ENCODE measurements at regions not wholly inside any gene's neighbourhood (a gene's known extent, or its start where the extent isn't known, plus 50 kb on each side); places are given as distances from the start of the nearest gene placed in this dataset.

- Histone ChIP-seq H3K4me3 (ENCODE audit: low read depth, low read length) (no peak overlapping the region), H3K18ac (ENCODE audit: low read length) (no peak overlapping the region), H2BK120ac (ENCODE audit: insufficient read depth, low read length, poor library complexity) (no peak overlapping the region), H2AFZ (ENCODE audit: insufficient read depth, low read length, poor library complexity) (no peak overlapping the region), H4K8ac (ENCODE audit: low read depth, low read length) (no peak overlapping the region), H3K36me3 (ENCODE audit: control insufficient read depth in 1 of 2, insufficient read depth in 2 of 2, low read length in 2 of 2) (no peaks in the 10 kb centered on the region), H3K27me3 (ENCODE audit: insufficient read depth, low read length) (no peaks in the 10 kb centered on the region), H3K23ac (ENCODE audit: low read length) (no peak overlapping the region), H2BK5ac (ENCODE audit: low read depth, low read length, poor library complexity) (no peak overlapping the region), H3K79me1 (ENCODE audit: low read length) (no peaks in the 10 kb centered on the region), H3K4ac (ENCODE audit: low read depth, low read length) (no peak overlapping the region), H3K9ac (ENCODE audit: low read length) (no peak overlapping the region), H3K14ac (ENCODE audit: low read length) (no peak overlapping the region), H4K12ac (ENCODE audit: low read depth, low read length) (no peak overlapping the region), H4K91ac (ENCODE audit: low read depth, low read length) (no peak overlapping the region), H2AK5ac (ENCODE audit: low read length) (no peak overlapping the region), H3K79me2 (ENCODE audit: control insufficient read depth, insufficient read depth, low read length, poor library complexity) (no peaks in the 10 kb centered on the region), H3K27ac (ENCODE audit: low read depth, low read length) (no peak overlapping the region), H2BK12ac (ENCODE audit: low read length) (no peak overlapping the region), H3K4me2 (ENCODE audit: low read length) (no peak overlapping the region), H3K4me1 (ENCODE audit: control insufficient read depth in 1 of 2, insufficient read depth in 2 of 2, low read length in 2 of 2) (no peaks in the 10 kb centered on the region), H3K9me3 (ENCODE audit: insufficient read depth, low read depth, low read length) (no peaks in the 10 kb centered on the region)
- DNase-seq = no peak
- no CpG with 5 or more reads among the region's 1 CpG for WGBS (ENCODE audit: extremely low coverage, insufficient coverage, insufficient read length)
Observed at GRCh38 chr6:134731615-134732014, 218.3 kb downstream of the ALDH8A1 start.

- Histone ChIP-seq H3K27ac (ENCODE audit: low read depth, low read length) (no peak overlapping the region), H3K79me2 (ENCODE audit: control insufficient read depth, insufficient read depth, low read length, poor library complexity) (no peaks in the 10 kb centered on the region), H2AK5ac (ENCODE audit: low read length) (no peak overlapping the region), H3K36me3 (ENCODE audit: control insufficient read depth in 1 of 2, insufficient read depth in 2 of 2, low read length in 2 of 2) (no peaks in the 10 kb centered on the region), H3K4me1 (ENCODE audit: control insufficient read depth in 1 of 2, insufficient read depth in 2 of 2, low read length in 2 of 2) (no peaks in the 10 kb centered on the region), H4K91ac (ENCODE audit: low read depth, low read length) (no peak overlapping the region), H2BK120ac (ENCODE audit: insufficient read depth, low read length, poor library complexity) (no peak overlapping the region), H3K9ac (ENCODE audit: low read length) (no peak overlapping the region), H2BK12ac (ENCODE audit: low read length) (no peak overlapping the region), H3K9me3 (ENCODE audit: insufficient read depth, low read depth, low read length) (no peaks in the 10 kb centered on the region), H3K18ac (ENCODE audit: low read length) (no peak overlapping the region), H3K14ac (ENCODE audit: low read length) (no peak overlapping the region), H4K8ac (ENCODE audit: low read depth, low read length) (no peak overlapping the region), H3K4me3 (ENCODE audit: low read depth, low read length) (no peak overlapping the region), H3K4ac (ENCODE audit: low read depth, low read length) (no peak overlapping the region), H3K23ac (ENCODE audit: low read length) (no peak overlapping the region), H4K12ac (ENCODE audit: low read depth, low read length) (no peak overlapping the region), H2AFZ (ENCODE audit: insufficient read depth, low read length, poor library complexity) (no peak overlapping the region), H2BK5ac (ENCODE audit: low read depth, low read length, poor library complexity) (no peak overlapping the region), H3K79me1 (ENCODE audit: low read length) (no peaks in the 10 kb centered on the region), H3K27me3 (ENCODE audit: insufficient read depth, low read length) (no peaks in the 10 kb centered on the region), H3K4me2 (ENCODE audit: low read length) (no peak overlapping the region)
- no peak for DNase-seq
- no CpG with 5 or more reads among the region's 8 CpGs for WGBS (ENCODE audit: extremely low coverage, insufficient coverage, insufficient read length)
Observed at GRCh38 chr6:134730013-134730412, 219.9 kb downstream of the ALDH8A1 start.

DNA sequence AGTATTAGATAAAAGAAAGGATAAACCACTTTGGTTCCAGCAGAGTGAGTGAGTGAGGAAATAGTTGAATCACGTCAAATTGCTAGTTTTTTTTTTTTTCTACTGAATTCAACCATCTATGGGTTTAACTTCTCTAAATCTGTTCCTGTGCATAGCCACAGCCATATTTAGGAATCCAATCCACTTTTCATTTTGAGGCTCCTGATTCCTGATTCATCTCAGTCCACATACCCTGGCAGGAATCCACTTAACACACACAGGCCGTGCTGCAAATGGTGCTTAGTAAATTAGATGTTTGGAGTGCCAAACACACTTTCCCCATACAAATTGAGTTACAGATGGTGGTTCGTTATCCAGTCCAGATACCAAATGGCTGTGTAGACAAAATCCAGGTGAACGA, 220.3 kb downstream of the ALDH8A1 start:
- Histone ChIP-seq H3K4me2 (ENCODE audit: low read length) (no peak overlapping the region), H3K27ac (ENCODE audit: low read depth, low read length) (no peak overlapping the region), H4K91ac (ENCODE audit: low read depth, low read length) (no peak overlapping the region), H3K79me1 (ENCODE audit: low read length) (no peaks in the 10 kb centered on the region), H3K36me3 (ENCODE audit: control insufficient read depth in 1 of 2, insufficient read depth in 2 of 2, low read length in 2 of 2) (no peaks in the 10 kb centered on the region), H3K27me3 (ENCODE audit: insufficient read depth, low read length) (no peaks in the 10 kb centered on the region), H3K4me1 (ENCODE audit: control insufficient read depth in 1 of 2, insufficient read depth in 2 of 2, low read length in 2 of 2) (no peaks in the 10 kb centered on the region), H3K4me3 (ENCODE audit: low read depth, low read length) (no peak overlapping the region), H3K9me3 (ENCODE audit: insufficient read depth, low read depth, low read length) (no peaks in the 10 kb centered on the region), H2BK5ac (ENCODE audit: low read depth, low read length, poor library complexity) (no peak overlapping the region), H3K18ac (ENCODE audit: low read length) (no peak overlapping the region), H4K8ac (ENCODE audit: low read depth, low read length) (no peak overlapping the region), H3K23ac (ENCODE audit: low read length) (no peak overlapping the region), H2AK5ac (ENCODE audit: low read length) (no peak overlapping the region), H3K9ac (ENCODE audit: low read length) (no peak overlapping the region), H3K14ac (ENCODE audit: low read length) (no peak overlapping the region), H3K4ac (ENCODE audit: low read depth, low read length) (no peak overlapping the region), H2AFZ (ENCODE audit: insufficient read depth, low read length, poor library complexity) (no peak overlapping the region), H2BK120ac (ENCODE audit: insufficient read depth, low read length, poor library complexity) (no peak overlapping the region), H2BK12ac (ENCODE audit: low read length) (no peak overlapping the region), H4K12ac (ENCODE audit: low read depth, low read length) (no peak overlapping the region), H3K79me2 (ENCODE audit: control insufficient read depth, insufficient read depth, low read length, poor library complexity) (no peaks in the 10 kb centered on the region)
- DNase-seq = no peak
- no CpG with 5 or more reads among the region's 4 CpGs for WGBS (ENCODE audit: extremely low coverage, insufficient coverage, insufficient read length)

- Histone ChIP-seq H3K4me1 (ENCODE audit: control insufficient read depth in 1 of 2, insufficient read depth in 2 of 2, low read length in 2 of 2) (no peaks in the 10 kb centered on the region), H2AK5ac (ENCODE audit: low read length) (no peak overlapping the region), H3K27me3 (ENCODE audit: insufficient read depth, low read length) (no peaks in the 10 kb centered on the region), H3K79me1 (ENCODE audit: low read length) (no peaks in the 10 kb centered on the region), H2AFZ (ENCODE audit: insufficient read depth, low read length, poor library complexity) (no peak overlapping the region), H3K9ac (ENCODE audit: low read length) (no peak overlapping the region), H3K36me3 (ENCODE audit: control insufficient read depth in 1 of 2, insufficient read depth in 2 of 2, low read length in 2 of 2) (no peaks in the 10 kb centered on the region), H4K12ac (ENCODE audit: low read depth, low read length) (no peak overlapping the region), H3K18ac (ENCODE audit: low read length) (no peak overlapping the region), H3K9me3 (ENCODE audit: insufficient read depth, low read depth, low read length) (no peaks in the 10 kb centered on the region), H2BK120ac (ENCODE audit: insufficient read depth, low read length, poor library complexity) (no peak overlapping the region), H3K4me2 (ENCODE audit: low read length) (no peak overlapping the region), H2BK5ac (ENCODE audit: low read depth, low read length, poor library complexity) (no peak overlapping the region), H4K91ac (ENCODE audit: low read depth, low read length) (no peak overlapping the region), H4K8ac (ENCODE audit: low read depth, low read length) (no peak overlapping the region), H3K4ac (ENCODE audit: low read depth, low read length) (no peak overlapping the region), H3K14ac (ENCODE audit: low read length) (no peak overlapping the region), H2BK12ac (ENCODE audit: low read length) (no peak overlapping the region), H3K79me2 (ENCODE audit: control insufficient read depth, insufficient read depth, low read length, poor library complexity) (no peaks in the 10 kb centered on the region), H3K23ac (ENCODE audit: low read length) (no peak overlapping the region), H3K4me3 (ENCODE audit: low read depth, low read length) (no peak overlapping the region), H3K27ac (ENCODE audit: low read depth, low read length) (no peak overlapping the region)
- DNase-seq = no peak
- no CpG with 5 or more reads among the region's 2 CpGs for WGBS (ENCODE audit: extremely low coverage, insufficient coverage, insufficient read length)
Observed at GRCh38 chr6:134727081-134727480, 222.8 kb downstream of the ALDH8A1 start.
